Hepatocyte (in vitro differentiated cells): ENCODE measurements at regions not wholly inside any gene's neighbourhood (a gene's known extent, or its start where the extent isn't known, plus 50 kb on each side); places are given as distances from the start of the nearest gene placed in this dataset.
"Not testable (repeated sequence)": the region's sequence is repeated elsewhere in the genome, so short reads cannot be mapped to it uniquely, and the experiment has no call there.

Source experiments
- EZH2 ChIP-seq: fragments of 200-600 bp; sonication (generic); IDR thresholded peaks from 2 replicates; pipeline ENCODE4 v1.6.1; 2016; ENCODE audit warnings: antibody characterized with exemption, mild to moderate bottlenecking, borderline replicate concordance
- TF ChIP-seq, protein P1 (sequence below): fragments of 200-600 bp; sonication (generic); IDR thresholded peaks from 2 replicates; pipeline ENCODE4 v1.5.1; 2016; ENCODE audit warnings: antibody characterized with exemption, mild to moderate bottlenecking; ENCODE audit not compliant: poor library complexity

DNA sequence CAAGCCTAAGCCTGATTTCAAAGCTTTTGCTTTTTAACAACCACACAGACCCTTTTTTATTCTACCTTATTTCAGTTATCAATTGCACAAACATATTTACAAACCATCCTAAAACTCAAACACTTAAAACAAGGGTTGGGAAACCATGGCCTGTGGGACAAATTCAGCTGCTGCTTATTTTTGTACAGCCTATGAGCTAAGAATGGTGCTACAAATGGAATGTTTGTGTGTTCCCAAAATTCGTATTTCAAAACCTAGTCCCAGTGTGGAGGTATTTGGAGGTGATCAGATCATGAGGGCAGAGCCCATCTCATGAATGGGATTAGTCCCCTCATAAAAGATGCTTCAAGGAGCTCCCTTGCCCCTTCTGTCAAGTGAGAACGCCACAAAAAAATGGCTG is 51.1 kb upstream of the MTLN start:
- TF ChIP-seq, protein P1, sequence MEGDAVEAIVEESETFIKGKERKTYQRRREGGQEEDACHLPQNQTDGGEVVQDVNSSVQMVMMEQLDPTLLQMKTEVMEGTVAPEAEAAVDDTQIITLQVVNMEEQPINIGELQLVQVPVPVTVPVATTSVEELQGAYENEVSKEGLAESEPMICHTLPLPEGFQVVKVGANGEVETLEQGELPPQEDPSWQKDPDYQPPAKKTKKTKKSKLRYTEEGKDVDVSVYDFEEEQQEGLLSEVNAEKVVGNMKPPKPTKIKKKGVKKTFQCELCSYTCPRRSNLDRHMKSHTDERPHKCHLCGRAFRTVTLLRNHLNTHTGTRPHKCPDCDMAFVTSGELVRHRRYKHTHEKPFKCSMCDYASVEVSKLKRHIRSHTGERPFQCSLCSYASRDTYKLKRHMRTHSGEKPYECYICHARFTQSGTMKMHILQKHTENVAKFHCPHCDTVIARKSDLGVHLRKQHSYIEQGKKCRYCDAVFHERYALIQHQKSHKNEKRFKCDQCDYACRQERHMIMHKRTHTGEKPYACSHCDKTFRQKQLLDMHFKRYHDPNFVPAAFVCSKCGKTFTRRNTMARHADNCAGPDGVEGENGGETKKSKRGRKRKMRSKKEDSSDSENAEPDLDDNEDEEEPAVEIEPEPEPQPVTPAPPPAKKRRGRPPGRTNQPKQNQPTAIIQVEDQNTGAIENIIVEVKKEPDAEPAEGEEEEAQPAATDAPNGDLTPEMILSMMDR: not testable (repeated sequence)
- not testable (repeated sequence) for TF ChIP-seq EZH2
